Medulla oblongata (tissue), 1 donor: ENCODE measurements at regions not wholly inside any gene's neighbourhood (a gene's known extent, or its start where the extent isn't known, plus 50 kb on each side); places are given as distances from the start of the nearest gene placed in this dataset.
A peak's percentile ranks its signal among the peaks of the same experiment; 100 is the strongest.
"Not testable (repeated sequence)": the region's sequence is repeated elsewhere in the genome, so short reads cannot be mapped to it uniquely, and the experiment has no call there.

Source experiments
- DNase-seq: peaks from one replicate; pipeline ENCODE4 v3.0.0-alpha.2; 2015; ENCODE audit errors: extremely low spot score

- DNase-seq, result peak; percentile 47
Measured at GRCh38 chr2:40690525-40690924, 238.6 kb upstream of the SLC8A1 start.

GRCh38 chr2:40700231-40700954 lies 248.5 kb upstream of the SLC8A1 start:
- DNase-seq, result no peak

- DNase-seq, result not testable (repeated sequence)
Measured at GRCh38 chr2:40712197-40712894, 260.5 kb upstream of the SLC8A1 start.

GRCh38 chr2:40716879-40717278 lies 265.0 kb upstream of the SLC8A1 start:
- no peak for DNase-seq

- DNase-seq, result no peak
Measured at GRCh38 chr2:40719414-40719813, 267.5 kb upstream of the SLC8A1 start.

- DNase-seq, result no peak
Measured at GRCh38 chr2:40721595-40721994, 269.7 kb upstream of the SLC8A1 start.

GRCh38 chr2:40723194-40723593 lies 271.3 kb upstream of the SLC8A1 start:
- no peak for DNase-seq

- DNase-seq, result peak; percentile 25
Measured at GRCh38 chr2:40725040-40725439, 273.1 kb upstream of the SLC8A1 start.

GRCh38 chr2:40725950-40726349 lies 274.1 kb upstream of the SLC8A1 start:
- DNase-seq, result no peak

- DNase-seq, result no peak
Measured at GRCh38 chr2:40734797-40735196, 282.9 kb upstream of the SLC8A1 start.

GRCh38 chr2:40737180-40737579 lies 285.3 kb upstream of the SLC8A1 start:
- no peak for DNase-seq

- DNase-seq, result no peak
Measured at GRCh38 chr2:40740419-40740818, 288.5 kb upstream of the SLC8A1 start.

- DNase-seq, result no peak
Measured at GRCh38 chr2:40741532-40741931, 289.6 kb upstream of the SLC8A1 start.

- no peak for DNase-seq
Measured at GRCh38 chr2:40746191-40746590, 294.3 kb upstream of the SLC8A1 start.

GRCh38 chr2:40751981-40752380 lies 300.1 kb upstream of the SLC8A1 start:
- DNase-seq, result no peak

GRCh38 chr2:40752796-40753195 lies 300.9 kb upstream of the SLC8A1 start:
- peak; percentile 14 for DNase-seq

- no peak for DNase-seq
Measured at GRCh38 chr2:40754912-40755311, 303.0 kb upstream of the SLC8A1 start.

- DNase-seq, result peak; percentile 29
Measured at GRCh38 chr2:40758401-40759155, 306.7 kb upstream of the SLC8A1 start.

- DNase-seq, result peak; percentile 43
Measured at GRCh38 chr2:40760071-40760666, 308.3 kb upstream of the SLC8A1 start.

GRCh38 chr2:40773291-40773690 lies 321.4 kb upstream of the SLC8A1 start:
- DNase-seq, result no peak

GRCh38 chr2:40783704-40784103 lies 331.8 kb upstream of the SLC8A1 start:
- DNase-seq, result no peak

GRCh38 chr2:40786636-40787035 lies 334.7 kb upstream of the SLC8A1 start:
- DNase-seq, result no peak
